Activated B cell treated with CpG ODN at 0.5 μM for 24 hours (primary cell): ENCODE measurements at regions not wholly inside any gene's neighbourhood (a gene's known extent, or its start where the extent isn't known, plus 50 kb on each side); places are given as distances from the start of the nearest gene placed in this dataset.

Experiments
- ATAC-seq: fragments of 200-7000 bp; cut with Tn5 transposase; one replicate; pipeline ENCODE4 v1.10.0; 2021; ENCODE audit warnings: low read depth, mild to moderate bottlenecking, moderate library complexity
- CTCF ChIA-PET: fragments of 350-600 bp; sonication (Branson Sonifier 250); formaldehyde crosslinking; loops from one replicate; lab custom pipeline; 2021; ENCODE audit warnings: antibody characterized with exemption; lab: Charles Lee
- POLR2A ChIA-PET: fragments of 350-600 bp; sonication (Branson Sonifier 250); formaldehyde crosslinking; loops from one replicate; lab custom pipeline; 2021; ENCODE audit warnings: antibody characterized with exemption; lab: Charles Lee
- DNase-seq: peaks from one replicate; pipeline ENCODE4 v3.0.0; 2022
- H3K27ac Mint-ChIP-seq: one replicate; pipeline ENCODE4 v1.8.0; 2020; ENCODE audit warnings: mixed read lengths
- H3K27me3 Mint-ChIP-seq: one replicate; pipeline ENCODE4 v1.8.0; 2021; ENCODE audit warnings: mixed read lengths
- H3K36me3 Mint-ChIP-seq: one replicate; pipeline ENCODE4 v1.8.0; 2021; ENCODE audit warnings: low read depth, mixed read lengths
- H3K4me1 Mint-ChIP-seq: one replicate; pipeline ENCODE4 v1.8.0; 2021; ENCODE audit warnings: mixed read lengths
- H3K4me3 Mint-ChIP-seq: one replicate; pipeline ENCODE4 v1.8.0; 2020; ENCODE audit warnings: mild to moderate bottlenecking, mixed read lengths
- H3K9me3 Mint-ChIP-seq: one replicate; pipeline ENCODE4 v1.8.0; 2020; ENCODE audit warnings: mixed read lengths
- intact Hi-C: fragments of 100-400 bp; cut with micrococcal nuclease; formaldehyde crosslinking; loops from one replicate; pipeline ENCODE4 v1.15.1; 2024
- TF ChIP-seq, protein P1 (sequence below): fragments of 200-600 bp; IDR thresholded peaks from one replicate; pipeline ENCODE4 v1.8.0; 2022; ENCODE audit warnings: antibody characterized with exemption, mild to moderate bottlenecking

DNA sequence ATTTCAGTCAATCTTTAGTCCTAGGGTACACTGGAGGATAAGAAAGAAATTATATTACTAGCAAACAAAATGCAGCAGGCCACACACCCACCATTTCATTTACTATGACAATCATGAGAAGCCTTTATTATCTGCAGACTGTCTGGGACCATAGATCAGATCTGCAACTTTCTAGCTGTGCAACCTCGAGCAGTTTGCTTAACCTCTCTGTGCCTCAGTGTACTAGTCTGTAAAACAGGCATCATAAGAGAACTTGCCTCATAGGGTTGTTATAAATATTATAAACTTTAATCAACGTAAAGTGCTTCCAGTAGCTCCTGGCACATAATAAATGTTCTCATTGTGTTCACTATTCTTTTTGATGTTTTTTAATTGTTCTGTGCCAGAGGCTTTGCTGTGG lies 128.2 kb upstream of the C1QTNF7 start:
- POLR2A ChIA-PET, result no interaction called here
- CTCF ChIA-PET, result no interaction called here
- Mint-ChIP-seq H3K4me1 (no peaks in the 10 kb centered on the region), H3K27me3 (no peaks in the 10 kb centered on the region), H3K4me3 (no peak overlapping the region), H3K9me3 (no peaks in the 10 kb centered on the region), H3K36me3 (no peaks in the 10 kb centered on the region), H3K27ac (no peak overlapping the region)
- ATAC-seq, result no peak
- DNase-seq, result no peak
- intact Hi-C loops, result no loop called here
- TF ChIP-seq, protein P1, sequence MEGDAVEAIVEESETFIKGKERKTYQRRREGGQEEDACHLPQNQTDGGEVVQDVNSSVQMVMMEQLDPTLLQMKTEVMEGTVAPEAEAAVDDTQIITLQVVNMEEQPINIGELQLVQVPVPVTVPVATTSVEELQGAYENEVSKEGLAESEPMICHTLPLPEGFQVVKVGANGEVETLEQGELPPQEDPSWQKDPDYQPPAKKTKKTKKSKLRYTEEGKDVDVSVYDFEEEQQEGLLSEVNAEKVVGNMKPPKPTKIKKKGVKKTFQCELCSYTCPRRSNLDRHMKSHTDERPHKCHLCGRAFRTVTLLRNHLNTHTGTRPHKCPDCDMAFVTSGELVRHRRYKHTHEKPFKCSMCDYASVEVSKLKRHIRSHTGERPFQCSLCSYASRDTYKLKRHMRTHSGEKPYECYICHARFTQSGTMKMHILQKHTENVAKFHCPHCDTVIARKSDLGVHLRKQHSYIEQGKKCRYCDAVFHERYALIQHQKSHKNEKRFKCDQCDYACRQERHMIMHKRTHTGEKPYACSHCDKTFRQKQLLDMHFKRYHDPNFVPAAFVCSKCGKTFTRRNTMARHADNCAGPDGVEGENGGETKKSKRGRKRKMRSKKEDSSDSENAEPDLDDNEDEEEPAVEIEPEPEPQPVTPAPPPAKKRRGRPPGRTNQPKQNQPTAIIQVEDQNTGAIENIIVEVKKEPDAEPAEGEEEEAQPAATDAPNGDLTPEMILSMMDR, result no peak

GRCh38 chr4:15303052-15303641 lies 124.7 kb upstream of the C1QTNF7 start:
- Mint-ChIP-seq H3K9me3 (no peaks in the 10 kb centered on the region), H3K27ac (no peak overlapping the region), H3K36me3 (no peaks in the 10 kb centered on the region), H3K4me3 (no peak overlapping the region), H3K27me3 (peaks cover 3% of the 10 kb centered on the region), H3K4me1 (no peaks in the 10 kb centered on the region)
- DNase-seq, result no peak
- ChIA-PET POLR2A (no interaction called here), CTCF (no interaction called here)
- intact Hi-C loops, result no loop called here
- TF ChIP-seq, protein P1, result no peak
- no peak for ATAC-seq

DNA sequence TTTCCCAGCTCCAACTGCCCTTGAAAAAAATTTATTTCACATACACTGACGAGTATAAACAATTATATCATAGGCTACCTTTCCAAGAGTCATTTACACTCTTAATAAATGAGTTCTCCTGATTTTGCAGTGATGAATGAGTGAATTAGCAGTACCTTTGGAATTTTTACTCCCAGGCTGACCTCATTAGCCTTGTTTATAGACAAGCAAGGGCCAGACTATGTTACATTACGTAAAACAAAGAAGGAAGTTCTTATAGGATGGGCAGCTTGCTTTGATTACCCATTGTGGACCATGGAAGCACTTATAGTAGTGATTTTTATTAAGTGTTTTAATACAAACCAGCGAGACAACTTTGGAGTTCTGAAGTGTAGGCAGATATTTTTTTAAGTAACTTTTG lies 112.9 kb upstream of the C1QTNF7 start:
- H3K36me3 Mint-ChIP-seq, result peaks cover 1% of the 10 kb centered on the region
- ChIA-PET POLR2A (no interaction called here), CTCF (no interaction called here)
- peaks cover 8% of the 10 kb centered on the region for H3K9me3 Mint-ChIP-seq
- peaks cover 1% of the 10 kb centered on the region for H3K27me3 Mint-ChIP-seq
- no peak for ATAC-seq
- H3K4me3 Mint-ChIP-seq, result no peak overlapping the region
- H3K4me1 Mint-ChIP-seq, result no peaks in the 10 kb centered on the region
- TF ChIP-seq, protein P1, result no peak
- no peak for DNase-seq
- intact Hi-C loops, result no loop called here
- no peak overlapping the region for H3K27ac Mint-ChIP-seq

DNA sequence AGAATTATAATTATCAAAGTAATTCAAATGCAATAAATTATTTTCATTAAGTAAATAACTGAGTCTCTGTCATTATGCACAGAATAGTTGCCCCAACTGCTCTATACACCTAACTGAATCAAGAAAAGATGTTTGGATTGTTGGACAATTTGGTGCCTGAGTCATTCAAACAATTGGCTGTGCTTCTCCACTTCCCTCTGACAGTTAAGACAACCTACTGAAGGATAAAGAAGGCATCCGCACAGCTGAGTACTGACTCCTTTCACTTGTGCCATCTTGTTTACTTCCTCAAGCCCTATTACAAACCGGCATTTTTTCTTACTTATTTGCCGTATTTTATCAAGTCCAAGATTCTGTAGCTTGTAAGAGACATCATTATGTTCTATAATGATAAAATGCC lies 110.6 kb upstream of the C1QTNF7 start:
- Mint-ChIP-seq H3K36me3 (no peaks in the 10 kb centered on the region), H3K27ac (no peak overlapping the region), H3K4me3 (no peak overlapping the region), H3K9me3 (no peaks in the 10 kb centered on the region), H3K27me3 (peaks cover 1% of the 10 kb centered on the region), H3K4me1 (no peaks in the 10 kb centered on the region)
- DNase-seq (no peak), ATAC-seq (no peak)
- intact Hi-C loops, result no loop called here
- CTCF ChIA-PET, result no interaction called here
- TF ChIP-seq, protein P1, result no peak
- POLR2A ChIA-PET, result no interaction called here

GRCh38 chr4:15318621-15319348 lies 109.0 kb upstream of the C1QTNF7 start:
- Mint-ChIP-seq H3K4me3 (no peak overlapping the region), H3K27ac (no peak overlapping the region), H3K27me3 (peaks cover 3% of the 10 kb centered on the region), H3K36me3 (no peaks in the 10 kb centered on the region), H3K4me1 (no peaks in the 10 kb centered on the region), H3K9me3 (no peaks in the 10 kb centered on the region)
- CTCF ChIA-PET, result no interaction called here
- TF ChIP-seq, protein P1, result no peak
- intact Hi-C loops, result no loop called here
- DNase-seq (no peak), ATAC-seq (no peak)
- POLR2A ChIA-PET, result no interaction called here
